GM19025 (cell line): ENCODE measurements at regions not wholly inside any gene's neighbourhood (a gene's known extent, or its start where the extent isn't known, plus 50 kb on each side); places are given as distances from the start of the nearest gene placed in this dataset.

ENCODE experiments used
- ATAC-seq: cut with Tn5 transposase; IDR thresholded peaks from one replicate; pipeline ENCODE4 v1.9.1; 2021; ENCODE audit warnings: mild to moderate bottlenecking, low read depth, moderate library complexity; ENCODE audit not compliant: unreplicated experiment

DNA sequence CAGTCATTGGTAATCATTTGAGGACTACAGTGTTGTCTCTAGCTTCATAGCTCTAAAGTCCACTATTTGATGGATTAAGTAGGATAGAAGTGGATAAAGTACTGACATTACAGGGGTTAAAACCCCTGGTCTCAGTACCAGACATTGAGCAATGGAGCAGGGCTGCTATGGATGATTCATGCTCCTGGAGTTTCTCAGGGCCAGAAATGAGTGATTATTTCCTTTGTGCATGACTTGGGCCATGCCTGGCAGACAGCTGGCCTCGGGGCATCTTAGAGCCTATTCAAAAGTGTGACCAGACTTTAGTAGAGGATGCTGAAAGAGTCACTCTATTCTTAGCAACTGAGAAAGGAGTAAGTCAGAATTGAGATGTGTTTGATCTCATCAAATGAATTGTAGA lies 350.7 kb upstream of the TLE4 start:
- no peak for ATAC-seq

GRCh38 chr9:79222483-79222882 lies 349.3 kb upstream of the TLE4 start:
- no peak for ATAC-seq

GRCh38 chr9:79224672-79225433 lies 346.9 kb upstream of the TLE4 start:
- no peak for ATAC-seq

DNA sequence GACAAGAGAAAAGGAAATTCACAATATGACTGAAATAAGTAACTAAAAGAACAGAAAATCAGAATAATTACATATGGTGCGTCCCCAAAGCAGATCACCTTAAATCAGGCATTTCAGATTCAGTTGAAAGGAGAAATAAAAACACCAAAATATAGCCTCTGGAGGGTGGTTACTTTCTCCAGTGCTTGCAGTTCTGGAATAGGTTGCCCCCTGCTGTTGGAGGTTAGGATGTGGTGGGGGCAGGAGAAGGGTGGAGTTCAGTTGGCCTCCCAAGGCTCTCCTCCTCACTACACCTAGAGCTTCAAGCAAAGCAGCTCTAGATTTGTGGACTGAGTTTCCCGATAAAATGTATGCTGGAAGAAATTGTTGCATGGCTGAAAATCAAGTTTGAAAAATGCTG lies 338.2 kb upstream of the TLE4 start:
- no peak for ATAC-seq

DNA sequence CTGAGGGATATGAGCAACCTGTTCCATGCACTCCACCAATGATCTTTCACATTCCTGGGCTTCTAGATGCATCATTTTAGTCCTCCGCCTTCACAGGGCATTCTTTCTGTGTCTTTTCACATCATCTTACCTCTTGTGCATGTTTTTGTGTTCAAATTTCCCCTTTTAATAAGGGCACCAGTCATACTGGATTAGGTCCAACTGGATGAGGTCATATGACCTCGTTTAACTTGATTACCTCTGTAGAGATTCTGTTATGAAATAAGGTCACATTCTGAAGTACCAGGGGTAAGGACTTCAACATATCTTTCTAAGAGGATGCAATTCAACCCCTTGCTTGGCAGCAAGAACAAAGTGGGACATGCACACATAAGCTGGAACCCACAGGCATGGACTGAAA lies 335.3 kb upstream of the TLE4 start:
- ATAC-seq = no peak

GRCh38 chr9:79237861-79238260 lies 333.9 kb upstream of the TLE4 start:
- no peak for ATAC-seq

- no peak for ATAC-seq
These were observed 331.0 kb upstream of the TLE4 start for GRCh38 chr9:79240774-79241173.

GRCh38 chr9:79242489-79242888 lies 329.3 kb upstream of the TLE4 start:
- ATAC-seq = no peak

GRCh38 chr9:79246170-79246569 lies 325.6 kb upstream of the TLE4 start:
- ATAC-seq = no peak

DNA sequence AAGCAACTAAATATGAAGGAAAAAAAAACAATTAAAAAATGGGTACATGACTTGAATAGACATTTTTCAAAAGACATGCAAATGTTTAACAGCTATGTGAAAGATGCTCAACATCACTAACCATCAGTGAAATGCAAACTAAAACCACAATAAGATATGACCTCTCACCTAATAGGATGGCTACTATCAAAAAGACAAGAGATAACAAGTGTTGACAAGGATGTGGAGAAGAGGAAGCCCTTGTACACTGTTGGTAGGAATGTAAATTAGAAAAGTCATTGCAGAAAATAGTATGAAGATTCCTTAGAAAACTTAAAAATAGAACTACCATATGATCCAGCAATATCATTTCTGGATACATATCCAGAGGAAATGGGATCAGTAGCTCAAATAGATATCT lies 324.7 kb upstream of the TLE4 start:
- ATAC-seq = no peak

- no peak for ATAC-seq
These were observed 321.0 kb upstream of the TLE4 start for GRCh38 chr9:79250806-79251205.

GRCh38 chr9:79254900-79255650 lies 316.7 kb upstream of the TLE4 start:
- no peak for ATAC-seq

- no peak for ATAC-seq
These were observed 316.0 kb upstream of the TLE4 start for GRCh38 chr9:79255651-79256260.

DNA sequence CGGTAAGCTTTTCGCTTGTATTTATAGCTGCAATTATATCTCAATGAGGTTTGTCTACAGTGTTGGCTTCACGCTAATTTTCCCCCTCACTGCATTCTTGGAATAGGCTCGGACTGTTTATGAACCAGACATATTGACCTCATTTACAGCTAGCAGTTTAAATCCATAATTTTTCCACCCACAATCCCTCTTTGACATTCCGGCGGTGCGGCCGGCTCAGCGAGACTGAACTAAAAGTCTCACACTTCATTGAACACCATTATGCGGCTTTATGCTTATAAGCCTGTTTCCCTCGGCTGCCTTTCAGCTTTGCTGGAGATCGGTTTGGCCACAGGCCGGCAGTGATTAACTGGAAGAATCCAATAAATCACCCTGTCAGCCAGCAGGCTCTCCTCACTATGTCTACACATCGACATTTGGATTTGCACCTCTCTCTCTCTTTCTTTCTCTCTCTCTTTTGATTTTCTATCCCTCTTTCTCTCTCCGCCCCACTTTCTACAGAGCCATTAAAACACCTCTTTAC lies 315.0 kb upstream of the TLE4 start:
- no peak for ATAC-seq

DNA sequence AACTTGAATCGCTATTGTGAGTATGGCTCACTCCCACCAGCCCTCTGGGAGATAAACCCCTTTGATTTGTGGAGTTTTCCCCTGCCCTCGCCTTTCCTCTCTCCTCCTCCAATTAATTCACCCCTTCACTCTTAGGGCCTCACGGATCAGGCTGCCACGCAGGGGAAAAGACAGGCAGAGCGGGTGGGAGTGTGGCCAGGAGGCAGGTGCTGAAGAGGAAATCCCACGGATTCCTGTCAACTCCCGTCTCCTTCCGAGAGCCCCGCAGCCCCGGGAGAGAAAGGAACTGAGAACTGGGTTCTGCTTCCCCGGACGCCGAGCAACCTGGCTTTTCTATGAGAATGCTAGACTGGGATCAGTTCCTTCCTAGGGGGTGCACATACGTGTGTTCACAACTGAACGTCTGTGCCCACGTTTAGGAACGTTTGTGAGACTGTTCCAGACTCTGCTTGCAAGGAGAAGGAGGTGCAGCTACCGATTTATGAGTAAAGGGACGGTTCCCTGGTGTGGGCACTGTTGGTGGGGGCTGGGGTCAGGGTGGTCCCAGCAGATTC lies 314.5 kb upstream of the TLE4 start:
- no peak for ATAC-seq

DNA sequence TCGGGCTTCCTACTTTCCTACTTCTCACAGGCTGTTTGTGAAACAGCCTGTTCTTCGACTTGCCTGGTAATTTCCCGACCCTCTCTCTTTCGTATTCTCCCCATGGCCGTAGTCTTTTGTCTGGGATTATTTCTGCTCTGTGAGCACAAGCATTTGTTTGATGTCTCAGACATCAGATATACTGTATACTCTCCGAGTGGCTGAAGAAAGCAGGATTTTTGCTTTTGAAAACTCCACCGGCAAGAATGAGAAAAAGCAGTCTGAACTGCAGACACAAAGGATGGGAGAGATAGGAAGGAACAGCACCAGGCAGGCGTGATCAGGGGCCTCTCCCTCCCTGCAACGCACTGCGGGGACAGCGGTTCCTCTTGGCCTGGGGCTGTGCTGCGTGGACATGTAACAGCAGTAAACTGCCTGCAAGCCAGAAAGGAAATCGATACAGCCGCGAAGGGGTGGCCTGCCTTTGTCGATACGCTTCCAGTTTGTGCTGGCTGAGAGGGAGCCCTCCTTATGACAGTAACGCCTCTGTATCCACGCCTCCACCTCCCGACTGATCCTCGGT lies 313.9 kb upstream of the TLE4 start:
- no peak for ATAC-seq

GRCh38 chr9:79259858-79260257 lies 311.9 kb upstream of the TLE4 start:
- no peak for ATAC-seq

DNA sequence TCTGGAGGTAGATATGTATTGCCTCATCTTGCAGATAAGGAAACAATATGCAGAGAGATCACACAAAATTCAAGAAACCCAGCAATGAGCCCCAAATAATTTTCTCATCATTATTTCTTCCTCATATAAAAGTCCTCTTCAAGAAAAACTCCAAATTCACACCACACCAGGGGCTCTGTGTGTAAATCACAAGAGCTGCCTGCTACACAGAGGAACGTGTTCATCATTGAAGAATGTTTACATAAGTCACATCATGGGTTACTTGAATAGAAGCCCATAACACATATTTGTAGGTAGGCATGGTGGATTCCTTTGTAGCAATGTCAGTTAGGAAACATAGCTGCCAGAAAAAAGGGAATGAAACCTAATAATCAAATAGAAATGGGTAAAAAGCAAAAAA lies 308.1 kb upstream of the TLE4 start:
- no peak for ATAC-seq

DNA sequence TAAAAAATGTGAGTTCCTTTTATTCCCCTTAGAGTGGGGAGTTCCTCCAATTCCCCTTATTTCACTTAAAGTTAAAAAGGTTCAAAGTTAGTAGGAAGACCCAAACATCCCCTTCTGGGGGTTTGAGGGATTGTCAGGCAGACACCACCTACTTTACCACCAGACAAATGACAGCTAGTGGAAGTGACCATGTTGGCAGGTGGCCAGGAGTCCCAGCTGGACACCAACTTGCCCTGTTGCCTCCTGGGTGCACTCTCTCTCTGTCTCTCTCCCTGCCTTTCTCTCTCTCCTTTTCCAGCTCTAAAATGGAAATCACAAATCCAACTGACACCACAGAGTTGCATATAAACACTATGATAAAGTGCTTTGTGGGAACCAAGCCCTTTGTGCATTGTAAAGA lies 307.7 kb upstream of the TLE4 start:
- no peak for ATAC-seq

- ATAC-seq = no peak
These were observed 307.0 kb upstream of the TLE4 start for GRCh38 chr9:79264511-79265355.
